ENCODE measurements at regions not wholly inside any gene's neighbourhood (a gene's known extent, or its start where the extent isn't known, plus 50 kb on each side); places are given as distances from the start of the nearest gene placed in this dataset.

GRCh38 chr2:61769093-61769675, 84.7 kb downstream of the FAM161A start:
- no peaks in the 10 kb centered on the region for H3K36me3 ChIP-seq (ENCODE audit: control insufficient read depth in 4 of 4, insufficient read depth in 3 of 4, low read depth in 1 of 4, low read length in 3 of 4)
- H3K4me3 ChIP-seq (ENCODE audit: low read depth in 1 of 3, low read length in 3 of 3), result no peak overlapping the region
- 88% methylated on average over 1 of the region's 1 CpG for WGBS
- H3K9me3 ChIP-seq (ENCODE audit: control insufficient read depth in 4 of 4, low read length in 3 of 4), result peaks cover 0 to 2% (median 0%) of the 10 kb centered on the region in 4 donors
- no peak overlapping the region for H3K9ac ChIP-seq (ENCODE audit: low read depth in 1 of 2, low read length in 2 of 2)
- H3K4me1 ChIP-seq (ENCODE audit: control insufficient read depth in 4 of 4, insufficient read depth in 4 of 4, low read length in 3 of 4), result no peaks in the 10 kb centered on the region
- no peak for DNase-seq (ENCODE audit: low spot score)
- TF ChIP-seq EGR1 (IDR thresholded peaks at IDR 0.05; ENCODE audit: low read depth in 2 of 2), result no peak
- no peaks in the 10 kb centered on the region for H3K27me3 ChIP-seq (ENCODE audit: control insufficient read depth in 4 of 4, insufficient read depth in 4 of 4, low read length in 3 of 4)
- H3K27ac ChIP-seq (ENCODE audit: low read depth in 1 of 2, low read length in 2 of 2), result no peak overlapping the region

- Histone ChIP-seq H3K9ac (ENCODE audit: low read depth in 1 of 2, low read length in 2 of 2) (peak overlapping the region; percentile 94 to 98), H3K9me3 (ENCODE audit: control insufficient read depth in 4 of 4, low read length in 3 of 4) (peaks cover 0 to 2% (median 0%) of the 10 kb centered on the region in 4 donors), H3K27me3 (ENCODE audit: control insufficient read depth in 4 of 4, insufficient read depth in 4 of 4, low read length in 3 of 4) (no peaks in the 10 kb centered on the region), H3K4me3 (ENCODE audit: low read depth in 1 of 3, low read length in 3 of 3) (peak overlapping the region; percentile 53 to 88 (median 87)), H3K36me3 (ENCODE audit: control insufficient read depth in 4 of 4, insufficient read depth in 3 of 4, low read depth in 1 of 4, low read length in 3 of 4) (no peaks in the 10 kb centered on the region), H3K27ac (ENCODE audit: low read depth in 1 of 2, low read length in 2 of 2) (peak overlapping the region; percentile 94 to 99), H3K4me1 (ENCODE audit: control insufficient read depth in 4 of 4, insufficient read depth in 4 of 4, low read length in 3 of 4) (peaks cover 0 to 3% (median 1%) of the 10 kb centered on the region in 4 donors)
- DNase-seq (ENCODE audit: low spot score), result peak; percentile 94
- TF ChIP-seq YY1 (IDR thresholded peaks at IDR 0.05) (peak; percentile 92), SP1 (IDR thresholded peaks at IDR 0.05) (peak; percentile 93), FOXA2 (IDR thresholded peaks at IDR 0.05) (no peak), ATF3 (IDR thresholded peaks at IDR 0.05) (no peak), GABPA (IDR thresholded peaks at IDR 0.05 in 1 of 2, conservative IDR thresholded peaks at IDR 0.05 in 1 of 2) (peak; percentile 78 to 92), EGR1 (IDR thresholded peaks at IDR 0.05; ENCODE audit: low read depth in 2 of 2) (peak; percentile 96 to 98), HNF4A (conservative IDR thresholded peaks at IDR 0.05) (peak in 1 of 2 donors; percentile 40), RAD21 (IDR thresholded peaks at IDR 0.05) (peak; percentile 22 to 46), TAF1 (conservative IDR thresholded peaks at IDR 0.05) (peak; percentile 97), ZBTB33 (IDR thresholded peaks at IDR 0.05) (no peak), JUND (IDR thresholded peaks at IDR 0.05) (peak in 1 of 2 donors; percentile 24), REST (IDR thresholded peaks at IDR 0.05) (peak; percentile 95), CTCF (IDR thresholded peaks at IDR 0.05; ENCODE audit: low read depth, low read length, missing input control) (no peak), MAX (IDR thresholded peaks at IDR 0.05) (peak; percentile 91), HNF4G (IDR thresholded peaks at IDR 0.05) (peak; percentile 11), FOXA1 (IDR thresholded peaks at IDR 0.05) (no peak), RXRA (IDR thresholded peaks at IDR 0.05) (peak; percentile 35 to 61), NR2F2 (IDR thresholded peaks at IDR 0.05) (peak; percentile 7)
- WGBS, result 3% methylated on average over 70 of the region's 70 CpGs
Measured at GRCh38 chr2:61764035-61764800, 89.6 kb downstream of the FAM161A start.

Data from liver (tissue), 8 donors.